Smooth muscle cell (in vitro differentiated cells): ENCODE measurements at regions not wholly inside any gene's neighbourhood (a gene's known extent, or its start where the extent isn't known, plus 50 kb on each side); places are given as distances from the start of the nearest gene placed in this dataset.

Experiments
- DNase-seq: peaks from one replicate; lab custom pipeline; 2025; ENCODE audit not compliant: unreplicated experiment; lab: John Stamatoyannopoulos, UW
- H2AFZ ChIP-seq: fragments of 200-600 bp; sonication (generic); 2 replicates; pipeline ENCODE4 v1.6.0; 2016; ENCODE audit warnings: antibody characterized with exemption, low read depth, mild to moderate bottlenecking
- H3F3A ChIP-seq: fragments of 200-600 bp; sonication (generic); 2 replicates; pipeline ENCODE4 v1.6.0; 2017; ENCODE audit warnings: antibody characterized with exemption, low read depth
- H3K27ac ChIP-seq: fragments of 200-600 bp; sonication (generic); 2 replicates; pipeline ENCODE4 v1.5.1; 2016; ENCODE audit warnings: low read depth, mild to moderate bottlenecking
- H3K27me3 ChIP-seq: fragments of 200-600 bp; sonication (generic); 2 replicates; pipeline ENCODE4 v1.6.1; 2016; ENCODE audit warnings: low read depth, mild to moderate bottlenecking
- H3K36me3 ChIP-seq: fragments of 200-600 bp; sonication (generic); 2 replicates; pipeline ENCODE4 v1.5.1; 2016; ENCODE audit warnings: low read depth
- H3K4me1 ChIP-seq: fragments of 200-600 bp; sonication (generic); 2 replicates; pipeline ENCODE4 v1.5.1; 2016; ENCODE audit warnings: low read depth
- H3K4me2 ChIP-seq: fragments of 200-600 bp; sonication (generic); 2 replicates; pipeline ENCODE4 v1.6.0; 2016; ENCODE audit warnings: mild to moderate bottlenecking
- H3K4me3 ChIP-seq: fragments of 200-600 bp; sonication (generic); 2 replicates; pipeline ENCODE4 v1.5.1; 2016; ENCODE audit warnings: mild to moderate bottlenecking
- H3K79me2 ChIP-seq: fragments of 200-600 bp; sonication (generic); 2 replicates; pipeline ENCODE4 v1.6.0; 2016; ENCODE audit warnings: low read depth, mild to moderate bottlenecking
- H3K9ac ChIP-seq: fragments of 200-600 bp; sonication (generic); 2 replicates; pipeline ENCODE4 v1.6.0; 2016; ENCODE audit warnings: low read depth
- H3K9me3 ChIP-seq: fragments of 200-600 bp; sonication (generic); replicated peaks from 2 replicates; pipeline ENCODE4 v1.5.1; 2016; ENCODE audit warnings: low read depth
- H4K20me1 ChIP-seq: fragments of 200-600 bp; sonication (generic); 2 replicates; pipeline ENCODE4 v1.6.0; 2016; ENCODE audit warnings: low read depth
- WGBS: methylation state at CpG from one replicate; pipeline ENCODE4 v1.1.7; 2016; ENCODE audit warnings: low lambda C conversion rate; 5-methylcytosine and 5-hydroxymethylcytosine counted together
- TF ChIP-seq, protein P1 (sequence below): fragments of 200-600 bp; sonication (generic); IDR thresholded peaks from 2 replicates; pipeline ENCODE4 v1.5.1; 2017; ENCODE audit warnings: borderline replicate concordance, mild to moderate bottlenecking, antibody characterized with exemption; ENCODE audit not compliant: insufficient read depth, poor library complexity, severe bottlenecking

DNA sequence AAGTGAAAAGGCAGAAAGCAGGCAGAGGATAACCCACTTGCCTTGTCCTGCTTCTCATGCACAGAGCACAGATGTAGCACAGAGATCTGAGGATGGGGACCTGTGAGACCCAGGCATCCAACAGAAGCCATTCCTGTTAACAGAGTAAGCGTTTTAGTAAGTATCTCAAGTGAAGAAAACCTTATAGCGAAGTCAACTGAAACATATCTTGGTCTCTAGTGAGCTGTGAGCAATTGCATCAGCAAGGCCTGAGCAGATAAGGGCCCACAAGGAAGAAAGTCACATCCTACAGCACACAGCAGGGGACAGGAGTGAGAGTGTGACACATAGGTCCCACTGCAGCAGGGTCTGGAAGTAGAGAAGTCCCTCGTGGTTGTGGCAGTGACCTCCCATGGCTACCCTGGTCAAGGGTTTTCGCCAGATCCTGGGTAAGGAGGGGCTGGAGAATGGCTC is 248.7 kb upstream of the TNP1 start:
- H3K4me3 ChIP-seq = no peak overlapping the region
- no peaks in the 10 kb centered on the region for H3K27me3 ChIP-seq
- TF ChIP-seq, protein P1, sequence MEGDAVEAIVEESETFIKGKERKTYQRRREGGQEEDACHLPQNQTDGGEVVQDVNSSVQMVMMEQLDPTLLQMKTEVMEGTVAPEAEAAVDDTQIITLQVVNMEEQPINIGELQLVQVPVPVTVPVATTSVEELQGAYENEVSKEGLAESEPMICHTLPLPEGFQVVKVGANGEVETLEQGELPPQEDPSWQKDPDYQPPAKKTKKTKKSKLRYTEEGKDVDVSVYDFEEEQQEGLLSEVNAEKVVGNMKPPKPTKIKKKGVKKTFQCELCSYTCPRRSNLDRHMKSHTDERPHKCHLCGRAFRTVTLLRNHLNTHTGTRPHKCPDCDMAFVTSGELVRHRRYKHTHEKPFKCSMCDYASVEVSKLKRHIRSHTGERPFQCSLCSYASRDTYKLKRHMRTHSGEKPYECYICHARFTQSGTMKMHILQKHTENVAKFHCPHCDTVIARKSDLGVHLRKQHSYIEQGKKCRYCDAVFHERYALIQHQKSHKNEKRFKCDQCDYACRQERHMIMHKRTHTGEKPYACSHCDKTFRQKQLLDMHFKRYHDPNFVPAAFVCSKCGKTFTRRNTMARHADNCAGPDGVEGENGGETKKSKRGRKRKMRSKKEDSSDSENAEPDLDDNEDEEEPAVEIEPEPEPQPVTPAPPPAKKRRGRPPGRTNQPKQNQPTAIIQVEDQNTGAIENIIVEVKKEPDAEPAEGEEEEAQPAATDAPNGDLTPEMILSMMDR = no peak
- H3K79me2 ChIP-seq = no peaks in the 10 kb centered on the region
- no peaks in the 10 kb centered on the region for H3K9me3 ChIP-seq
- no peaks in the 10 kb centered on the region for H4K20me1 ChIP-seq
- H3K4me1 ChIP-seq = peaks cover 4% of the 10 kb centered on the region
- H3K9ac ChIP-seq = no peak overlapping the region
- H3F3A ChIP-seq = peaks cover 16% of the 10 kb centered on the region
- H3K4me2 ChIP-seq = peak overlapping the region; percentile 27
- H3K27ac ChIP-seq = peak overlapping the region; percentile 91
- WGBS = 39% methylated on average over 4 of the region's 4 CpGs
- no peak for DNase-seq
- peak overlapping the region; percentile 9 for H2AFZ ChIP-seq
- no peaks in the 10 kb centered on the region for H3K36me3 ChIP-seq

DNA sequence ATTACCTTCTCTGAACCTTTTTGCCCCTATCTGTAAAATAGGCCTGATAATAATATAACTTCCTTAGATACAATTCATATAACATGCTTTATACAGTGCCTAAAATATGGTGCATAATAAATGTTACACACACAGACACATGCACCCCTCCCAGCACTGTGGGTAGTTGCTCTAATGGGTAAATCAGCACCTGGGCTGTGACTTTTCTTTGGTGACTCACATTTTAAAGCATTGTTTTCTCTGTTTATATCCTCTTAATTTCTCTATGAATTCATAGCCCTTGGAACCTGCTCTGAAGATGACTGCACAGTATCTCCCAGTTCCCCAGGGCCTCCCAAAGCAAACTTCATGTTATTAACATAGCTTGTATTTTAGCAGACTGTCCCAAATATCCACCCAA is 248.2 kb upstream of the TNP1 start:
- peak overlapping the region; percentile 91 for H3K27ac ChIP-seq
- no peaks in the 10 kb centered on the region for H3K9me3 ChIP-seq
- peaks cover 16% of the 10 kb centered on the region for H3F3A ChIP-seq
- no peak overlapping the region for H3K9ac ChIP-seq
- H4K20me1 ChIP-seq = no peaks in the 10 kb centered on the region
- H3K79me2 ChIP-seq = no peaks in the 10 kb centered on the region
- peak overlapping the region; percentile 27 for H3K4me2 ChIP-seq
- H2AFZ ChIP-seq = peak overlapping the region; percentile 9
- H3K36me3 ChIP-seq = no peaks in the 10 kb centered on the region
- DNase-seq = no peak
- H3K4me3 ChIP-seq = no peak overlapping the region
- peaks cover 5% of the 10 kb centered on the region for H3K4me1 ChIP-seq
- H3K27me3 ChIP-seq = no peaks in the 10 kb centered on the region
- TF ChIP-seq, protein P1 = no peak

DNA sequence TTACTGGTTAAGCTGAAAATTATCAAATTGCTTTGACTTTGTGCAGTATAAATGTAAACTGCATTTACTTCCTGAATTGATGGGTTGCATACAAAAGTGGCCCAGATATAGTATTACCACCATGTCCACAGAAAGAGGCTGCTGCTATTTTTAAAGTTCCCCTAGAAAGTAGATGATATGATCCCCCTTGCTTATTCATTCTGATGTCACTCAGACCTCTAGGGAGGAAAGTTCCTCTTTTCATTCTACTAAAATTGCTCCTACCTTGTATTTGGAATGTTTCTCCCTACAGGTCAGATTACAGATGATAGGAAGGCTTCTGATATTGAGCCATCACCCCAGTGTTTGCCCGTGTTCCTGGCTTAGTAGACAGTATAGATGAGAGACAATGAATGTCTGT is 247.6 kb upstream of the TNP1 start:
- Histone ChIP-seq H3K27ac (peak overlapping the region; percentile 91), H4K20me1 (no peaks in the 10 kb centered on the region), H3K79me2 (no peaks in the 10 kb centered on the region), H3K36me3 (no peaks in the 10 kb centered on the region), H3K27me3 (no peaks in the 10 kb centered on the region), H2AFZ (peak overlapping the region; percentile 9), H3K4me1 (peaks cover 5% of the 10 kb centered on the region), H3F3A (peaks cover 16% of the 10 kb centered on the region), H3K9ac (no peak overlapping the region), H3K4me3 (no peak overlapping the region), H3K4me2 (no peak overlapping the region), H3K9me3 (no peaks in the 10 kb centered on the region)
- DNase-seq = no peak
- WGBS = 81% methylated on average over 1 of the region's 1 CpG
- TF ChIP-seq, protein P1 = no peak

DNA sequence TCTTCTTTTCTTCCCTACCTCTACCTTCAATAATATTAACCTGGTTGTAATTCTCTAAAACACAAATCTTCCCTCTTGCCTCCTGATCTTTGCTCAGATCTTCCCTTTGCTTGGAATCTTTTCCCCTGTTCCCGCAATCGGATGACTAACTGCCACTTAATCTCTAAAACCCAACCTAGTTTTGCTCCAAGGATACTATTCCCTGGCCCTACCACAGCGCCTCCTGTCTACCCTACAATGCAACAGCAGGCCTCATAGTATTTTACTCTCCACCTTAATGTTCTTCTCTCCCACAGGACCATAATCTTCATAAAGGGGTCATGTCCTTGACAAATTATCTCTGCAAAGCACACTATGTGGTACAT is 246.8 kb upstream of the TNP1 start:
- Histone ChIP-seq H3K36me3 (no peaks in the 10 kb centered on the region), H3K27me3 (no peaks in the 10 kb centered on the region), H3K27ac (peak overlapping the region; percentile 91), H3F3A (peaks cover 16% of the 10 kb centered on the region), H3K79me2 (no peaks in the 10 kb centered on the region), H4K20me1 (no peaks in the 10 kb centered on the region), H3K4me1 (peaks cover 5% of the 10 kb centered on the region), H3K9ac (peak overlapping the region; percentile 62), H3K4me3 (no peak overlapping the region), H2AFZ (no peak overlapping the region), H3K4me2 (peak overlapping the region; percentile 21), H3K9me3 (no peaks in the 10 kb centered on the region)
- DNase-seq = no peak
- 48% methylated on average over 3 of the region's 3 CpGs for WGBS
- TF ChIP-seq, protein P1 = peak; percentile 84
